ENCODE measurements at regions not wholly inside any gene's neighbourhood (a gene's known extent, or its start where the extent isn't known, plus 50 kb on each side); places are given as distances from the start of the nearest gene placed in this dataset.

DNA sequence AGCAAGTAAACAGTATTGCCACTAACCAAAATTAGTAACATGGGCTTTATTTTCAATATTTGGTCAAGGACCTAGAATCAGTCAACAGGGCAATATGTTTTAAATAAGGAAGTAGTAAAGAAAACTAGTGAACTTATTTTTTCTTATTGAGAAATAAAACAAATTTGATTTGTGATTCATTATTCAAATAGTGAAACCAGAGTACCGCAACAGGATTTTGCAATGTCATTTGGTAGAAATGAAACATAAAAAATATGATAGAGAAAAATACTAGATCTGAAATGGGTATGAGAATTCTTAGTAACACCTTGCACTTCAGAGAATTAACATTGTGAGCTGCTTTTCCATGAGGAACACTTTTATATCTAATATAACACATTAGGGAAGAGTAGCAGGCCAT is 291.8 kb upstream of the GBE1 start:
- WGBS (ENCODE audit: insufficient coverage) = no CpG with 5 or more reads among the region's 1 CpG
- no peaks in the 10 kb centered on the region for H3K27me3 ChIP-seq (ENCODE audit: control insufficient read depth, insufficient read depth, low read length)
- H3K27ac ChIP-seq (ENCODE audit: low read depth, low read length) = no peak overlapping the region
- no peaks in the 10 kb centered on the region for H3K9me3 ChIP-seq (ENCODE audit: control insufficient read depth, insufficient read depth, low read length)
- no peak overlapping the region for H3K4me3 ChIP-seq (ENCODE audit: low read depth, low read length)
- no peaks in the 10 kb centered on the region for H3K36me3 ChIP-seq (ENCODE audit: control insufficient read depth, insufficient read depth, low read length)
- DNase-seq (ENCODE audit: low read depth in 4 of 6, low spot score in 6 of 6) = no peak
- H3K4me1 ChIP-seq (ENCODE audit: control insufficient read depth, insufficient read depth, low read length) = no peaks in the 10 kb centered on the region

DNA sequence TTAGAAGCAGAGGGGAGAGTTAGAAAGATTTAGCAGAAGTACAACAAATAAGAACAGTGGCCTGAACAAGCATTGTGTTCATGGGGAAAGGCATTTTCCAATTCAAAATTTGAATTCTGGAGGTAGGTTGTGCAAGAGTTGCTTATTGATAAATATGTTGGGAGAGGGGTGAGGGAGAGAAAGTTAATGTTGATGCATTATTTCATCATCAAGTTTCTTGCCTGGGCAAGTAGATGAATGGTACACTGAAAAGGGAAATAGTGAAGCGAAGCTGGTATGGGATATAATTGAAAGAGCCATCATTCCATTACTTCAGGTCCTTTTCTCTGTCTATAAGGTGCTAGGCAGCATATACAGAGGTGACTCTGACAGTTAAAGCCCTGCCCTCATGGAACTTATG is 288.9 kb upstream of the GBE1 start:
- no CpG with 5 or more reads among the region's 1 CpG for WGBS (ENCODE audit: insufficient coverage)
- no peak for DNase-seq (ENCODE audit: low read depth in 4 of 6, low spot score in 6 of 6)
- no peaks in the 10 kb centered on the region for H3K27me3 ChIP-seq (ENCODE audit: control insufficient read depth, insufficient read depth, low read length)
- H3K36me3 ChIP-seq (ENCODE audit: control insufficient read depth, insufficient read depth, low read length) = no peaks in the 10 kb centered on the region
- no peaks in the 10 kb centered on the region for H3K4me1 ChIP-seq (ENCODE audit: control insufficient read depth, insufficient read depth, low read length)
- no peaks in the 10 kb centered on the region for H3K9me3 ChIP-seq (ENCODE audit: control insufficient read depth, insufficient read depth, low read length)
- no peak overlapping the region for H3K27ac ChIP-seq (ENCODE audit: low read depth, low read length)
- H3K4me3 ChIP-seq (ENCODE audit: low read depth, low read length) = no peak overlapping the region

DNA sequence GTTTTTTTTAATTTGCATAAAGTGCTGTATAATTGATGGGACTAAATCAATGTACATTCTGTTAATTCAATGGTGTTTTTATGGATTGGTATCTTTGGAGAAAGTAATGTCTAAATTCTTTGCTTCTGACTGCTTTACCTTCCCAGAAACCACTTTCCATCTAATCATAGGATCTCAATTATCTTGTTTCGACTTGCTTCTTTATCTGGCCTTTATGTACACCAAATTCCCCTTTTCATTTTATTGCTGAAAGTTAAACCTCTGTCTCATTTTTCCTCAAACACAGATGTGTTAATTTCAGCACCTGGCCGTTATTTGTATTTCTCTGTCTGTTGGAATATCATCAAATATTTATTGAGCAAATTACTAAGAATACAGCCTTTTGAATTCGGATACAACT is 287.3 kb upstream of the GBE1 start:
- H3K36me3 ChIP-seq (ENCODE audit: control insufficient read depth, insufficient read depth, low read length) = no peaks in the 10 kb centered on the region
- H3K4me3 ChIP-seq (ENCODE audit: low read depth, low read length) = no peak overlapping the region
- no peak overlapping the region for H3K27ac ChIP-seq (ENCODE audit: low read depth, low read length)
- DNase-seq (ENCODE audit: low read depth in 4 of 6, low spot score in 6 of 6) = no peak
- H3K9me3 ChIP-seq (ENCODE audit: control insufficient read depth, insufficient read depth, low read length) = no peaks in the 10 kb centered on the region
- H3K4me1 ChIP-seq (ENCODE audit: control insufficient read depth, insufficient read depth, low read length) = no peaks in the 10 kb centered on the region
- H3K27me3 ChIP-seq (ENCODE audit: control insufficient read depth, insufficient read depth, low read length) = no peaks in the 10 kb centered on the region
- WGBS (ENCODE audit: insufficient coverage) = no CpG with 5 or more reads among the region's 3 CpGs

DNA sequence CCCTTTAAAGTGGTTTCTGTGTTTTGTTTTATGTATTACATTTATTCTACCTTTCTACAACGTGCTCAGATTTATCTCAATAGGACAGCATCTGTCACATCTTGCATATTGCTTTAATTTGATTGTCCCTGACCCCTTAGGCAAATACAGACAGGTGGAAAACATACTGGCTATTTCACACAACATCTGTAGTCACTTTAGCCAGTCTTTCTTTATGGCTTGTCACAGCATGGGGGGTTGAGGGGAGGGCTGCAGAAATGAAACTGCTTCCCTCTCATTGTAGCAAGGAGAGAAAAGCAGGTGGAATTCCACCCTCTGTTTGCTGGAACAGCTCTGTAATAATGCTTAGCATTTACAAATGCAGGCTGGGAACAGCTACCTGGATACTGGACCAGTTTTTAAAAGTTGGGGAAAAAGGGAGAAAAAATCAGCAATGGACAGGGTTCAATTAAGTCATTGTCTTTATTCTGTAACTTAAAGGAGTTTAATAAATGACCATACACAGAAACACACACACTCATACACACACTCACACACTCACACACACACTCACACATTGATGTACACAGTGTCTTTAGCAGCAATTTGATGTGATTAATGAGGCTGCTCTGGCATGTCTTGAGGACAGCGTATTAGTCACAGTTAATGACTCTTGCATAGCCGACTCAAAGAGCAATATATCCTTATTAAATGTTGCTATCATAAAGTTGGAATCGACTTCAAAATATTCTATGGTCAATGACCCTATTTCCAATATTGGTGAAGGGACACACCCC is 283.7 kb upstream of the GBE1 start:
- Histone ChIP-seq H3K36me3 (ENCODE audit: control insufficient read depth, insufficient read depth, low read length) (no peaks in the 10 kb centered on the region), H3K9me3 (ENCODE audit: control insufficient read depth, insufficient read depth, low read length) (no peaks in the 10 kb centered on the region), H3K4me3 (ENCODE audit: low read depth, low read length) (no peak overlapping the region), H3K27ac (ENCODE audit: low read depth, low read length) (no peak overlapping the region), H3K27me3 (ENCODE audit: control insufficient read depth, insufficient read depth, low read length) (no peaks in the 10 kb centered on the region), H3K4me1 (ENCODE audit: control insufficient read depth, insufficient read depth, low read length) (no peaks in the 10 kb centered on the region)
- WGBS (ENCODE audit: insufficient coverage) = no CpG with 5 or more reads among the region's 4 CpGs
- peak in 1 of 6 donors; percentile 53 for DNase-seq (ENCODE audit: low read depth in 4 of 6, low spot score in 6 of 6)

DNA sequence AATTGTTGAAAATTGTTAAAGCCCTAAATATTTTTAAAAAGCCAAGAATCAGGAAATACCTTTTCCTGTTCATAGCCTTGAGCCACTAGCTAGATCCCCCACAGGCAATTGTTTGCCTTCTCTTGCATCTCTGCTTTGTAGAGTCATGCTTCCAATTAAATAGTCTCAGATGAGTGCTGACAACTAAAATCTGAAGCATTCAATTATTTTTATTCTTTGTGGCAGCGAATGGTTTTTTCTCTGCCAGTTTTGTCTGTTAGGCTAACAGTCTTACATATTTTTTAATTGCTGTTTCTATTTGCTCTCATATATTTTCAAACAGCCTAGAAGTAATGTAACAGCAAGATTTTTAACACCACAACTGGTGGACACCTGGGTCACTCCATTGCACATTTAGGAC is 277.1 kb upstream of the GBE1 start:
- WGBS (ENCODE audit: insufficient coverage) = no CpG with 5 or more reads among the region's 1 CpG
- no peak overlapping the region for H3K4me3 ChIP-seq (ENCODE audit: low read depth, low read length)
- H3K27me3 ChIP-seq (ENCODE audit: control insufficient read depth, insufficient read depth, low read length) = no peaks in the 10 kb centered on the region
- H3K36me3 ChIP-seq (ENCODE audit: control insufficient read depth, insufficient read depth, low read length) = no peaks in the 10 kb centered on the region
- H3K27ac ChIP-seq (ENCODE audit: low read depth, low read length) = no peak overlapping the region
- no peaks in the 10 kb centered on the region for H3K4me1 ChIP-seq (ENCODE audit: control insufficient read depth, insufficient read depth, low read length)
- H3K9me3 ChIP-seq (ENCODE audit: control insufficient read depth, insufficient read depth, low read length) = no peaks in the 10 kb centered on the region
- peak in 2 of 6 donors; percentile 45 to 48 for DNase-seq (ENCODE audit: low read depth in 4 of 6, low spot score in 6 of 6)

DNA sequence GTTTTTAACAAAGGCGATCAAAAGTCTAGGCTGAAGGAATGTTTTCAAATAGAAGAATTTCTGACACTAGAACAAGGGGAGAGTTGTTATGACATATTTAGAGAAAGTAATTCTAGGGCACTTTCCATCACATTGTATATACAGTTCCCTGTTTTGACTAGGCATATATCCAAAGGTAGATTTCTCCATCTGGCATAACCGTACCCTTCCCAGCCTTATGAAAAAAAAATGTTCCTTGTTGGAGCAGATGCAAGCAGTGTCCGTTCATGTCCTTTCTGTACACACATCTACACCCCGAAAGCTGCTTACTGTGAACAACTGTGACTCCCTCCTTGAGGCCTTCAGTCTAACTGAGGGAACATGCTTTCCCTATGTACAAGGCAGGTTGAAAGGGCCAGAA is 271.7 kb upstream of the GBE1 start:
- Histone ChIP-seq H3K9me3 (ENCODE audit: control insufficient read depth, insufficient read depth, low read length) (no peaks in the 10 kb centered on the region), H3K4me1 (ENCODE audit: control insufficient read depth, insufficient read depth, low read length) (no peaks in the 10 kb centered on the region), H3K4me3 (ENCODE audit: low read depth, low read length) (no peak overlapping the region), H3K27me3 (ENCODE audit: control insufficient read depth, insufficient read depth, low read length) (no peaks in the 10 kb centered on the region), H3K36me3 (ENCODE audit: control insufficient read depth, insufficient read depth, low read length) (no peaks in the 10 kb centered on the region), H3K27ac (ENCODE audit: low read depth, low read length) (no peak overlapping the region)
- DNase-seq (ENCODE audit: low read depth in 4 of 6, low spot score in 6 of 6) = peak in 1 of 6 donors; percentile 14
- WGBS (ENCODE audit: insufficient coverage) = 100% methylated on average over 3 of the region's 4 CpGs

DNA sequence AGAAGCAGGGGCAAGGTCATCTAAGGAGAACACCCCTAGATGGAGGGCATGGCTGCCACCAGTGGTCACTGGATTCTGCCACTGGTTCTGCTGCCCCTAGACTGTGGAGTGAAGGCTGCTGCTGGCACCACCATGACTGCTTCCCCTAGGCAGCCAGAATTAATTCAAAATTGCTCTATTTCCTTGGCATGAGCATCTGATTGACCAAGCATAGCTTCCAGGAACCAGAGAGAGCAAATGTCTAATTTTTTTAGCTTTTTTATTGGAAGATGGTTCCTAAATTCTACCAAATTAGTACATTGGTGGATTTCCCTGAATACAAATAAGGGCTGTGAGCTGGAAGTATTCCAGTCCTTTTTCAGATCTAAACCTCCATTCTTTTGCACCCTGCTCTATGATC is 270.2 kb upstream of the GBE1 start:
- Histone ChIP-seq H3K27ac (ENCODE audit: low read depth, low read length) (no peak overlapping the region), H3K4me3 (ENCODE audit: low read depth, low read length) (no peak overlapping the region), H3K9me3 (ENCODE audit: control insufficient read depth, insufficient read depth, low read length) (no peaks in the 10 kb centered on the region), H3K27me3 (ENCODE audit: control insufficient read depth, insufficient read depth, low read length) (no peaks in the 10 kb centered on the region), H3K36me3 (ENCODE audit: control insufficient read depth, insufficient read depth, low read length) (no peaks in the 10 kb centered on the region), H3K4me1 (ENCODE audit: control insufficient read depth, insufficient read depth, low read length) (no peaks in the 10 kb centered on the region)
- DNase-seq (ENCODE audit: low read depth in 4 of 6, low spot score in 6 of 6) = peak in 2 of 6 donors; percentile 8 to 57

DNA sequence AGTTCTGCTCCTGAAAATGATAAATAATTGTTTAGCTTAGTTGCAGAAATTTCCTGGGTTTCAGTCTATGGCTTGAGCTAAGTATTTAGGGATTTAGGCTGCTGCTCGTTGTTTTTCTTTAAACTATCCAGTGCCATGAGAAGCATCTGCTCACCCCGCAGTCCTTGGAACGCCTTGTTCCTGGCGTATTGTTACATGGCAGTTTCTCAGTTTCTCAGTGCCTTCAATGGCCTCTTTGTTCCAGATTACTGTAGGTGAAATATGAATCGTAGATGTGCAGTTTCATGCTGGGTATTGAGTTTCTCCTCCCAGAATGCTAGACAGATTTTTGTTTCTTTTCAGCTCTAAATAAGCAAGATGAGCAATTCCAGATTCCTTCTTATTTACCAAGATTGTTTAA is 269.5 kb upstream of the GBE1 start:
- peak in 2 of 6 donors; percentile 61 to 67 for DNase-seq (ENCODE audit: low read depth in 4 of 6, low spot score in 6 of 6)
- no peaks in the 10 kb centered on the region for H3K36me3 ChIP-seq (ENCODE audit: control insufficient read depth, insufficient read depth, low read length)
- H3K4me3 ChIP-seq (ENCODE audit: low read depth, low read length) = no peak overlapping the region
- H3K4me1 ChIP-seq (ENCODE audit: control insufficient read depth, insufficient read depth, low read length) = no peaks in the 10 kb centered on the region
- no peaks in the 10 kb centered on the region for H3K9me3 ChIP-seq (ENCODE audit: control insufficient read depth, insufficient read depth, low read length)
- no peak overlapping the region for H3K27ac ChIP-seq (ENCODE audit: low read depth, low read length)
- no peaks in the 10 kb centered on the region for H3K27me3 ChIP-seq (ENCODE audit: control insufficient read depth, insufficient read depth, low read length)
- 40% methylated on average over 1 of the region's 5 CpGs for WGBS (ENCODE audit: insufficient coverage)

DNA sequence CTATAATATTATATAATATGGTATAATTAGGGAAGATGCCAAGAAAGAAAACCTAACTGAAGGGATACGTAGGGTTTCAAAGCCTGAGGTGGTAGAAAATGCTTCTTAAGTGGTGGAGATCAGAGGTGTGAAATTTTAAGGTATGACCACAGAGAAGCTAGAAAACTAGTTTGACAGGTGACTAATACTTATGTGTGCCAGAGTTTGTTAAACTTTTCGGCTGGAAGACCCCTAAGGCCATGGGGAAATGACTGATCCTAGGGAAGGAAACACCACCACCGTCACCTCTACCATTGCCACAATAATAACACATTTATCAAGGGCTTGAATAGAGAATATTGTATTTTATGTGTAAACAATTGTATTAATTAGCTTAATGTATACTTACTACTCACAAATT is 261.4 kb upstream of the GBE1 start:
- Histone ChIP-seq H3K36me3 (ENCODE audit: control insufficient read depth, insufficient read depth, low read length) (no peaks in the 10 kb centered on the region), H3K27me3 (ENCODE audit: control insufficient read depth, insufficient read depth, low read length) (no peaks in the 10 kb centered on the region), H3K4me1 (ENCODE audit: control insufficient read depth, insufficient read depth, low read length) (no peaks in the 10 kb centered on the region), H3K9me3 (ENCODE audit: control insufficient read depth, insufficient read depth, low read length) (no peaks in the 10 kb centered on the region), H3K4me3 (ENCODE audit: low read depth, low read length) (no peak overlapping the region), H3K27ac (ENCODE audit: low read depth, low read length) (no peak overlapping the region)
- WGBS (ENCODE audit: insufficient coverage) = no CpG with 5 or more reads among the region's 3 CpGs
- no peak for DNase-seq (ENCODE audit: low read depth in 4 of 6, low spot score in 6 of 6)

DNA sequence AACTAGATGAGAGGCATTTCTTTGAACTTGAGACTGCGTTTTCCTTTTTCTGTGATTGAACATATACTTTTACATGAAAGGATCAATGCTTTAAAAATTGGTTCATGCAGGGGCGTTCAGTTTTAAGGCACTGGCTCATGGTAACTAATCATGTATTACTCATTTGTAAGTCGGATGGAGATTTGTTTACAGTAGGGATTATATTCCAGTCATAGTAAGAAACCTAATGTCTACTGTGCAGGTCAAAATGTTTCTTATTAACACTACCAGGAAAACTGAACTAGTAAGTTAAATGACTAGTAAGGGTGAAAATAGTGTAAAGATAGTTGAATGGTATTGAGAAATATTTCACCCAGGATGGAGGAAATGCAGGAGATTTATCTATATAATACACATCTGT is 258.8 kb upstream of the GBE1 start:
- no peak overlapping the region for H3K27ac ChIP-seq (ENCODE audit: low read depth, low read length)
- no peak for DNase-seq (ENCODE audit: low read depth in 4 of 6, low spot score in 6 of 6)
- no peaks in the 10 kb centered on the region for H3K27me3 ChIP-seq (ENCODE audit: control insufficient read depth, insufficient read depth, low read length)
- H3K4me3 ChIP-seq (ENCODE audit: low read depth, low read length) = no peak overlapping the region
- H3K36me3 ChIP-seq (ENCODE audit: control insufficient read depth, insufficient read depth, low read length) = no peaks in the 10 kb centered on the region
- H3K9me3 ChIP-seq (ENCODE audit: control insufficient read depth, insufficient read depth, low read length) = no peaks in the 10 kb centered on the region
- H3K4me1 ChIP-seq (ENCODE audit: control insufficient read depth, insufficient read depth, low read length) = no peaks in the 10 kb centered on the region
- no CpG with 5 or more reads among the region's 3 CpGs for WGBS (ENCODE audit: insufficient coverage)
